ENCODE measurements at regions not wholly inside any gene's neighbourhood (a gene's known extent, or its start where the extent isn't known, plus 50 kb on each side); places are given as distances from the start of the nearest gene placed in this dataset.

- DNase-seq (ENCODE audit: low spot score) = no peak
Measured at GRCh38 chr12:107373238-107373809, 280.0 kb upstream of the CRY1 start.

DNA sequence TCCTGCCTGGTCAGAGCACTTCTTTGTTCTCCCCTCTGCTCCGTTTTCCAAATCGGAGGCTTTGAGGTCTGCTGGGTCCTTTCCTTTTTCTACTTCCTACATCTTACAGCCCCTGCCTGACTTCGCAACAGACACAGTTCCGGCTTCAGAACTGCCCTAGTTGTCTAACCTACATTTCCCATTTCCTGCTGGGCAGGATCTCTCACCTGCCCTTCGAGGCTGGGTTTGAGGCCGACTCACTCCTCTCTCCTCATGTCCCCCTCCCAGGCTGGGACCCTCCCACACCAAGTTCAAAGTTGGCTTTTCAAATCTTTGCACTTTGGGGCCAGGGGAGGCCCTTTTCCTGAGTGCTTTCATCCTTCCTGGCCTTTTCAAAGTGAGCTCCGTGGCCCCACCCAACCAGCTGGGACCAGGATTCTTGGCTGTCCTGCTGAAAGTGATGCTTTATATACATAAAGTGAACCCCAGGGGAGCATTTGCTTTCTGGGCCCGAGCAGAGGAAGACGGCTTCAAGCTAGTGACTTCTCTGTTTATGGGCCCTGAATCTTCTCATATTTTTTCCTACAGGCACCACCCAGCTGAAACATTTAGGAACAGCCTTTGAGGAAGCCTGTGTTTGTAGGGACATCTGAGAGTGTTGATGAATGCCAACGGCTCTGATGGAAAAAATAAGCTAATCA is 281.0 kb upstream of the CRY1 start:
- no peak for DNase-seq (ENCODE audit: low spot score)

GRCh38 chr12:107375231-107375630 is 281.9 kb upstream of the CRY1 start:
- DNase-seq (ENCODE audit: low spot score) = no peak

- DNase-seq (ENCODE audit: low spot score) = no peak
Measured at GRCh38 chr12:107377596-107378385, 284.4 kb upstream of the CRY1 start.

DNA sequence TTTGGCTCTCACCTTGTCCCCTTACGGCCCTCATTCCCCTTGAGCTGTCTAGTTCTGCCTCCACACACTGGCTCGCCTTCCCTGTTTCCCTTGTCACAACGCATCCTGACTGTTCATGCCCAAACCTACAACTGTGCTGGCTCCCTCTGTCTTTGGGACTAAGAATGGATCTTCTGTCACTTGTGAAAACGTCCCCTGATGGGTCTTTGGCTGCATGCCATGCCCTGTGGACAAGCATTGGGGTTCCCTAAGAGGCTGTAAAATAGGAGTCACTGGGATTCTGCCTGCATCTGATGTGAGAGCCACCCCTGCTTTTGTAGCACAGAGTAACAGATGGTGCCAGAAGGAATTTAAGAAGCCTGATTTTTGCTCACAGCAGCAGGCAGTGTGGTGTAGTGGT is 285.3 kb upstream of the CRY1 start:
- DNase-seq (ENCODE audit: low spot score) = no peak

DNA sequence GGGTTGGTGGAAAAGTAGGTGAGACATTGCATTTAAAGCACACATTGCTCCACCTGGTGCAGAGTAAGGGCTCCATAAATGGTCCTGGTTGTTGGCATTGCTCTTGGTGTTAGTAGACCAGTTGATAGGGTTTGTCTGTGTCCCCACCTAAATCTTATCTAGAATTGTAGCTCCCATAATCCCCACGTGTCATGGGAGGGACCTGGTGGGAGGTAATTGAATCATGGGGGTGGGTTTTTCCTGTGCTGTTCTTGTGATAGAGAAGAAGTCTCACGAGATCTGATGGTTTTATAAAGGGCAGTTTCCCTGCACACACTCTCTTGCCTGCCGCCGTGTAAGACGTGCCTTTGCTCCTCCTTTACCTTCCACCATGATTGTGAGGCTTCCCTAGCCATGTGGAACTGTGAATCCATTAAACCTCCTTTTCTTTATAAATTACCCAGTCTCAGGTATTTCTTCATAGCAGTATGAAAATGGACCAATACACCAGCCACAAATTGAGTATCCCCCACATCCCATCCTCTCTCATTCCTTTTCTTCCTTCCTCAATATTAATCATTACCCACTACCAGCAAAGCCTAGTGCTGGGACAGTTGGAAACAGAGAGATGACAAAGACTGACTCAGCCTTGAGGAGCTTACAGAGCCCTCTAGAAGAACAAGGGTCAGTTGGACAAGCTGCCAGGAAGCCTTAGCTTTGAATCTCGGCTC is 285.9 kb upstream of the CRY1 start:
- peak; percentile 27 for DNase-seq (ENCODE audit: low spot score)

GRCh38 chr12:107379852-107380567 is 286.7 kb upstream of the CRY1 start:
- DNase-seq (ENCODE audit: low spot score) = peak; percentile 70

- no peak for DNase-seq (ENCODE audit: low spot score)
Measured at GRCh38 chr12:107384645-107385044, 291.3 kb upstream of the CRY1 start.

DNA sequence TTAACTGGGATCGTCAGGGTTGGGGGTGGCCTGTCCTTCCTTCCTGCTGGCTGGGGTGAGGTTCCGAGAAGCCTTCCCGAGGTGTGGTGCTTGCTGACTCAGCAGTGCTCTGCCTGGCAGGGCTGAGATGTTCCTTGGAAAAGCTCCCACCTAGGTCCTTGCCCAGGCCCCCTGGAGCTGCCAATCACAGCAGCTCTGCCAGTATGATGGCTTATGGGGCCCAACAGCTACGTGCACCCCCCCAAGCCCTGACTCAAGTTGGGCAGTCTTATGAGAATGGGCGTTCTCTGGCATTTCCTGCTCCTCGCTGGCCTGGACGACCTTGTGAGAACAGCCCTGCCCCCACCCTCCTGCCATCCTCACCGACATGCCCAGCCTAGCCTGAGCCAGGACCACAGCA is 292.2 kb upstream of the CRY1 start:
- DNase-seq (ENCODE audit: low spot score) = peak; percentile 23

DNA sequence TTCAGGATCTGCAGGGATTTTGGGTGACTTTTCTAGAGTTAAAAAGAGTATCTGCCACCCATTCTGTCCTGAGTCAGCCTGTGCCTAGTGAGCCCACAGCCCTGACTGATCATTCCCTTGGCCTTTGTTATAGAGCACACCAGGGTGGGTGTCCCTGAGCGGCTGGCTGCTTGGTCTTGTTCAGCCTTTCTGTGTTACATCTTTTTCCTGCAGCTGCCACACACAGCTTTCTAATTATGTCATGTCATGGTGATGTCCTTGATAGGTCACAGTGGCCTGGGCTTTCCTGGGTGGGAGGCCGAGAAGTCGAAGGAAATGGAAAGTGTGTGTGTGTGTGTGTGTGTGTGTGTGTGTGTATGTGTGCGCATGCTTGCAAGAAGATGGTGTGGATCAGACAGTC is 293.2 kb upstream of the CRY1 start:
- DNase-seq (ENCODE audit: low spot score) = no peak

- no peak for DNase-seq (ENCODE audit: low spot score)
Measured at GRCh38 chr12:107388263-107388662, 294.9 kb upstream of the CRY1 start.

DNA sequence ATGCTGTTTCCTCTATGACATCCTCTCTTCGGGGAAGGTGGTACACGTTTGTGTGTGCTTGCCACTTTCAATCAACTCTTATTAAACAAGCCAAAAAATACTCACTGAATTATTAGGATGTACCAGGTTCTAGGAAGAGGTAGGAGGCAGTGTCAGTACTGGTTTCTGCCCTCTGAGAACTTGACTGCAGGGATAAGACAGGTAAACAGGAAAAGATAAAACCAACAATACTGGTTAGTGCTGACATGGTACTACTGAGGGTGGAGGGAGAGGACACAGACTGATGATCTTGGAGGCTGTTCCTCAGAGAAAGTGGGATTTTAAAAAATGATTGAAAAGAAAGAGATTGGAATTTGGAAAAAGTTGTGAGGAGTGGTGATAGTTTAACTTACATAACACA is 295.2 kb upstream of the PWP1 start:
- no peak for DNase-seq (ENCODE audit: low spot score)

GRCh38 chr12:107393043-107393717 is 292.4 kb upstream of the PWP1 start:
- no peak for DNase-seq (ENCODE audit: low spot score)

DNA sequence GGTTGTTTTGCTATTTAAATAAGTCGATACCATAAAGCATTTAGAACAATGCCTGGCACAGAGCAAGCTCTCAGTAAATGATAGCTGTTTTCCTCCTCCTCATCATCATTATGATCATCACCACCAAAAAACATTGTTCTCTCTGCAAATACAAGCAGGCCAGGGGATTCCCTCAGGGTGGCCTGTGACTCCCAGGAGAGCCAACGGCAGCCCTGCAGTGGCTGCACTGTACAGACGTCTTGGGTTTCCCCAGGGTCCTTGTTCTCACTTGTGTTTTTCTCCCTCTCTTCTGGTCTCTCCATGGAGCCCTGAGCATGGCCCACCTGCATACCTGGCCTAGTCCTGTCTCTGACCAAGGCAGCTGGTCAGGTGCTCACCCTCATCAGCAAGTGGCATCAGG is 290.9 kb upstream of the PWP1 start:
- no peak for DNase-seq (ENCODE audit: low spot score)

DNA sequence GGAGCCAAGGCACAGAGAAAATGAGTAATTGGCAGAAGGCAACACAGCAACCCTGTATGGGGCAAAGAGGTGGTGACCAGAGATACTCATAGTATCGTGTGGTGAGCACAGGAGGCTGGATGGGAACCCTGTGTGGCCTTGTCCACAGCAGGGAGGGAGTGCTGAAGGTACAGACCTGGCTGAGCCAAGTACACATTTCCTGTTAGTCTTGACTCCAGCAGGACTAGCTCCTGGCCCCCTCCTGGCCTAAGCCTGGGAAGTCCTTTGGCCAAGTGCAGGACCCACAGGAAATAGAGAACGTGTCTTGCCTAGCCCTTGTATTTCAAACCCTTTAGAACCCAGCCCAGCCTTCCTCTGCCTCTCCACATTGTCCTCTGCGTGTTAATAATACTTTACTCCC is 289.8 kb upstream of the PWP1 start:
- no peak for DNase-seq (ENCODE audit: low spot score)

- DNase-seq (ENCODE audit: low spot score) = no peak
Measured at GRCh38 chr12:107396991-107397390, 288.6 kb upstream of the PWP1 start.

DNA sequence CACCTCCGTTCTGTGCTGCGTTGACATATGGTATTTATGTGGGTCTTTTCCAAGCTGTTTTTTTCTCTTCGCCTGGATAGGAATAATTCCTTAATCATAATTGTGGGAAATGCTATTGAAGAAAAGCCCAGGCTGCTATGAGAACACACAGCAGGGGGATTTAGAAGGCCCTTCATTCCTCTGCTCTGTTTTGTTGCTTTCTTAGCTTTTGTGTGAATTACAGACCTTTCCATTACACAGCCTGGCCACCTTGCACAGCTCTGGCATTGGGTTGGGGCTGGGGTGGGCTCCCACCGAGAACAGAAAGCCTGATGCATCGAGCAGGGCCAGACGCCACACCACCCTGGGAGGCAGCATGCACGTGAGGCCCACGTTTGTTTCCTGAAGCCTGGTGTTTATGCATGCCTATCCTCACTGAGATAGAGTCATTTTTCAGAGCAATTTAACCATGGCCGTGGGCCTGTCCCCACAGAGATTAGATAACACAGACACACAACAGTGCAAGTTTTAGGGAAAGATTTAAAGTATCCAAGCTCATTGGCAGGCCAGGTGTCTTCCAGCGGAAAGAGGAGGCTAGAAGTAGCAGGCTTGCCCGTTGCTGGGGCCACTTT is 287.6 kb upstream of the PWP1 start:
- no peak for DNase-seq (ENCODE audit: low spot score)

DNA sequence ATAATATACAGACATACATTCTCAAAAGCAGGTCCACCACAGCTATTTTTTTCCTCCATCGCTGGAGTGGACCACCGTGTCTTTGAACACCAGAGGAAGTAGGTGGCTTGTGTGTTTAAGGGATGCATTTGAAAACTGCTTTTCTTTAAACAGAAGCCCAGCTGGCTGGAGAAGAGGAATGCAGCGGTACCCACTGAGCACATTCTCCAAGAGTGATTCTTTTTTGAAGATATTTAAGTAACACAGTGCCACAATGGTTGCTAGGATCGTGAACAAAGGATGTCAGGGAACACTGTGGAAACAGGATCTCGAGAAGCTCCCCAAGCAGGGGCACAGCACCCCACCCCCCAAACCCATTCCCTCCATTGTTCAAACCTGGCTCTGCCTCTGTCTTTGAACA is 286.6 kb upstream of the PWP1 start:
- DNase-seq (ENCODE audit: low spot score) = no peak

DNA sequence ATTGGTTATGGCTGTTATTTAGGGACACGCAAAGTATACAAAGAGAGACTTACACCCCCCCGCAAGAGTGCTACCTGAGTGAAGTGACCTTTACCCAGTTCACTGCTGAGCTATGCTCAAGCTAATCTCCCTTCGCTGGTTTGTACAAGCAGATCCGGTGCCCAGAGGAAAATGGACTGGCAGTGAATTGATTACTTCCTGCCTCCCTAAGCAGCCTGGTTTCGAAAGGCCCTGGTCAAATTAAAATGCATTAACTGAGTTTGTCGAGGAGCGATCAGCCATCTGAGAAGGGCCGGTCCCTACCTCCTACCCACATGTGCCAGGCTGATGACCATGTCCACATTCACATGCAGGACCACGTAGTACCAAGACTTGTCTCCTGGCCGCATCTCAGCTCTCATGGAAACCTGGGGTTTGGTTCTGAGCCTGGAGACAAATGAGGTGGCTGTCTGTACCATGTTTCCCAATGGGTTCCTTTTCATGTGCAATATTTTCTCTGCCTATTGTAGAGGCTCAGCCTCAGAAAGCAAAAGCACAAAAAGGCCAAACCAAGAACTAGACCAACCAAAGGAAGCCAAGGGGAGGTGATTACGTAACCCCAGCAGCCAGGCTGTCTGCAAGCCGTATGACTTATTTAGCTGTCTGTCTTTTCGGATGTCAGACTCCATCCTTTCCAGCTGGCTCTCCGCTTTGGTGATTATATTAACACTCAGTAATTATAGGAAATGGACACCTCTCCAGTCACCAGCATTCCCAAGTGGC is 284.7 kb upstream of the PWP1 start:
- peak; percentile 68 for DNase-seq (ENCODE audit: low spot score)
